HG02852 (cell line): ENCODE measurements at regions not wholly inside any gene's neighbourhood (a gene's known extent, or its start where the extent isn't known, plus 50 kb on each side); places are given as distances from the start of the nearest gene placed in this dataset.

ENCODE experiments used
- ATAC-seq: cut with Tn5 transposase; IDR thresholded peaks from one replicate; pipeline ENCODE4 v1.9.1; 2021; ENCODE audit warnings: mild to moderate bottlenecking, moderate library complexity; ENCODE audit not compliant: unreplicated experiment

- ATAC-seq: no peak
Observed at GRCh38 chr4:30429813-30430761, 290.1 kb upstream of the PCDH7 start.

DNA sequence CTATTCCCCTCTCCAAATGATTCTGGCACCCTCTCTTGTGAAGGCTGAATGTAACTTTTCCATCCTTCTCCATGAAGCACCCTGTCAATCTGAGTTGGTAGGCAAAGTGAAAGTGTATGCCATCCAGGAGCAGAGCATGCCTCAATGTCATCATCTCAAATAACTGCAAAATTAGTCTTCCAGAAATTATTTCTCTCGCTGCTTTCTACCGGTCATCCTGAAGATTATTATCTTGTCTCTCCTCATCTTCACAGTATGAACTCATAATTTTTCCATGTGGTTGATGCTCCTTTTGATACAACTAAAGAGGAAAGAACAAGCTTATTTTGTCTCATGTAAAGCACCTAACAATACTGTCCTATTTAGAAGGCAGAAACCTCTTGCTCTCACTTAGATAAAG lies 285.5 kb upstream of the PCDH7 start:
- no peak for ATAC-seq

DNA sequence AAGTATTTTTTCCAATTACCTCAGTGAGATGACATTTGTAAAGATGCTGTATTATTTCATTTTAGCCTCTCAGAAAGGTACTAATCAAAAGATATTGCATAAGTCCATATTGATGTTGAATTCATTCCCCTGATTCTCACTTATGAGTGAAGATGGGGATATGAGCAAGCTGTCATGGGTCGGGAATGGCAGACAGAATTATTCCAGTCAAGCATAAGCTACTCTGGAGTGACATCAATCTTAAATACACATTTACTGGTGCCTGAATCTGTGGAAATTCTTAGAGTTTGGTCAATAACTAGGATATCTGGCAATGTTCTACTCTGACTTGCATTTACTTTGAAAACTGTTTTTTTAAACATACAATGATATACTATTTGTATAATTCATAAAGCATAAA lies 283.8 kb upstream of the PCDH7 start:
- ATAC-seq: no peak

DNA sequence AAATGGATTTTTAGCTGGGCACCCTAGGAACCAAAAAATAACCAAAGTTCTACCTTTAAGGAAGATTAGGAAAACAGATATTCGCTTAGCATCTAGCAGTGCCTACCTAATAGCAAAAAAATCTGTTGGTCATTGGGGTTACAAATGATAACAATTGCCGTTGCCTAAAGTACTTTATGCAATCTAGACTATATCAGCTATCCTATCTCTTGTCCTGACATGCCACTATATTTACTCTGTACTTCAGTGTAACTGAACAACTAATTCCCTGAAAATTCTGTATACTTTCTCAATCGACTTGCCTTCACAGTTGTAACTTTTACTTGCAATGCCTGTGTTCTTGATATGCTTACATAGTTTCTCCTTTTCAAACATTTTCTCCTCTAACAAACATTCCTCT lies 282.9 kb upstream of the PCDH7 start:
- ATAC-seq: no peak

GRCh38 chr4:30443289-30443688 lies 276.9 kb upstream of the PCDH7 start:
- no peak for ATAC-seq

DNA sequence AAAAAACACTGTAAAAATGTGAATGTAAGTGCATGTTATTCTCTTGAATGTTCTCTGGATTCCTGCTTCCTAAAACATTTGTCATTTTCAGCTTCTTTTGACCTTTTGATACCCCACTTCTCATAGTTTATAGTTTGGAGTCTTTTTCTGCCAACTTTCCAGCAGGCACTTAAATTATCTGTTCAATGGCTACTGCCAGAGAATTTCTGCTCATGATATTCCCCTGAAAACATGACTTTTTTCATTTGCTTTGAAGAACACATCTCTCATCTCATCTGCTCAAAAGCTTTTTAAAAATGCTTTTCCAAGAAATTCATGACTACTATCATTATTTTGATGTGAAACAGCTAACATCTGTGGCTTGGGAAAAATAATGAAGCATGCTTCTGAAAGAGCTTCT lies 269.7 kb upstream of the PCDH7 start:
- no peak for ATAC-seq

DNA sequence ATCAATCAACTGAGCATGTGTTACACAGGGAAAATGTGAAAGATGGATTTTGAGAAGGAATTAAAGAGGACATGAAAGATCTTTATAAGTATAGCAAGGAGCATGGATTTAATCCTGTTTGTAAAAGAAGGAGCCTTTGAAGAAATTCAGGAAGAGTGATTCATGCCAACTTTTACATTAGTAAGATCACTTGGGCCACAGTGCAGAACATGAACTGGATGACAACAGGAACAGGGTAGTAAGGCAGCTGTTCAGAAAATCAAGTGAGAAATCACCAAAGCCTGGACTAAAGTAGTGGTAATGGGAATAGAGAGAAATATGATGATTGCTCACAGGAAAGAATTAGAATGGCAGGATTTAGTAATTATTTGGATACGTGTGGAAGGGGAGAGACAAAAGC lies 265.7 kb upstream of the PCDH7 start:
- ATAC-seq: no peak

DNA sequence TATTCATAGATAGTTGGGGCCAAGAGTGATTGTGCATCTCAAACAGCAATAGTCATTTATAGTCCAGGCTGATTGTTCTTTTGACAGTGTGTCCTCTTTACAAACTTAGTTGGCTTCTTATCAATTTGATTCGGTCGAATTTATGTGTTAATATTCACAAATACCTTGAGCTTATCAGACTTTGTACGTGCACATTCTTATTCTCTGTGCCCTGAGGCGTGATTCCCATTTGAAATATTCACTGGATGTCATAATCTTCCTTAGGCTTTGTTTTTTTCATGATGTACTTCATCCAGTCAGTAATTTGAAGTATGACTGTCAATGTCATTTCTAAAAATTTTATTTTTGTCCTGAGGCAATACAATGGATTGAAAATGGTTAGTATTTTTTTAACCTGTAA lies 263.5 kb upstream of the PCDH7 start:
- ATAC-seq: no peak

DNA sequence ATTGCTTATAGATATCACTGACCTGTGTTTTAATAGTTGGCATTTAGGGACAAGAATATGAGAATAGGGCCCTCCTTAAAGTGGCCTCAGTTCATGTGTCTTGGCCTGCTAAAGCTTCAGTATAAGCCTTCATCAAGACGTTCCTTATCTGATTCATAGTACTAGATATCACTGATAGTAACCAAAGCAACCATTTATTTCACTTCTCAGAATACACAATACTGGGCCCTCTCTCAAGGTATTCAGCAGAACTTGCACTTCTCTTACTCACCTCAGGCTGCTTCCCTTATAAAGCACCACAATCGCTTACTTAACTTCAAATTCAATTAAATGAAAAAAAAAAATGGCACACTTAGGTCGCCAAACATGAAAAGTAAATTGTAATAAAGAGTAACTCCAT lies 259.4 kb upstream of the PCDH7 start:
- ATAC-seq: peak; percentile 56

- ATAC-seq: peak; percentile 82
Observed at GRCh38 chr4:30461218-30461617, 259.0 kb upstream of the PCDH7 start.

GRCh38 chr4:30462445-30463090 lies 257.6 kb upstream of the PCDH7 start:
- ATAC-seq: no peak

DNA sequence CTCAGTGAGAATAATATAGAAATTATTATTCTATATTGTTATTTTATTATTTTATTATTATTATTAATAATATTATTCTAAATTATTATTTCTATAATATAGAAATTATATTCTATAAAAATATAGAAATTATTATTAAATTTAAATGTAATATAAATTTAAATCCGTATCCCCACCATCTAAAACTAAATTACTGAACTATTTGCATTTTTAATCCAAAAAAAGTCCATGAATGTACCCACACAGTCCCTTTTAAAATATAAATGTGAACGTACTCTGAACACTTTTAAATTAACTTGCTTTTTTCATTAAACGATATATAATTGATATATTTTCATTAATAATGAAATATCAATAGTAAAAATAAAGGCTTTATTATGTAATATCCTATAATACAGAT lies 248.3 kb upstream of the PCDH7 start:
- ATAC-seq: no peak

DNA sequence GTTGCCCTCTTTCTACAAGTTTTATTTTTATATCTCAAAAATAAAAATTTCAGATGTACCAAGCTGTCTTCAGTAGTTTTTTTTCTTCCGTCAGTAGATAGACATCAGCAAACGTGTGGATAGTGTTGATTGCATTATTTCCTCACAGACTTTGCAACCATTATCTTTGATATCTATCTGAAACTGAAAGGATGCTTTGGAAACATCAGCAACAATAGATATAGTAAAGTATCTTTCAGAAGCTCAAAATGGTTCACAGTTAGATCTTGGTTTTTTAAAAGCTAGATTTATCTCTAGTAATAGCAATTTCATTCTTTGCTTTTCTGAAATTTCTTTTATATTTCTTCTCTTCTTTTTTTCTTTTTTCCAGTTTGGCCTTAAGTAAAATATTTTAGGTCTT lies 246.9 kb upstream of the PCDH7 start:
- no peak for ATAC-seq

DNA sequence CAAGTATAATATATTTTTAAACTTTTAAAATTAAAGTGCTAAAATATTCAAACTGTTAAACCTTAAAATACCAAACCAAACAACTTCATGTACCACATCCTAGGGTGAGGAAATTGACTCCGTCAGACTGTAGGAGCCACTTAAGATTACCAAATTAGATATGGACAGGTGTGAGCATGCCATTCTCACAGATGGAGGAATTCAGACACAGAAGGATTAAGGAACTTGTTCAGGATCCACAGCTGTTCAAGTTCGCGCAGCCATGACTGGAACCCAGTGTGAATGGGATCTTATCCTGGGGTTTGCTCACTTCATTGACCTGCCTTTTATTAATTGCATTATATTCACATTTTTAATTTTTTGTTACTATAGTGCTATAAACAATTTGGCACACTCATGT lies 224.9 kb upstream of the PCDH7 start:
- no peak for ATAC-seq

- no peak for ATAC-seq
Observed at GRCh38 chr4:30495651-30496310, 224.4 kb upstream of the PCDH7 start.

- ATAC-seq: no peak
Observed at GRCh38 chr4:30511751-30512150, 208.4 kb upstream of the PCDH7 start.

DNA sequence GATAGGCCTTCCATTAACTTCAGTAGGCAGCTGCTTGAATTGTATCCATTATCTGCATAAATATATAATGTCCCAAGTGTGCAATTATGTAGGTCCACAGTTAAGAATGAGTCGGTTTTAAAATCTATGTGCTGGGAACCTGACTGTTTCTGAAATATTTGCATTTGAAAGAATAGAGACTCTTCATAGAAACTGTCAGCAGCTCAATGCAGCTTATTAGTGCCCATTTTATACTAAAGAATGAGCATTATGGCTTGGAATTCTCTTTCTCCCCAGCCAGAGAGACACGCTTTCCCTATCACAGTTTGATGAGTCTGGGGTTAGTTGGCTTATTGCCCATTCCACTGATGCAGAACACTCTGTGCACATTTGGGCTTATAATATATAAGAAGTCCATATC lies 202.0 kb upstream of the PCDH7 start:
- ATAC-seq: no peak

DNA sequence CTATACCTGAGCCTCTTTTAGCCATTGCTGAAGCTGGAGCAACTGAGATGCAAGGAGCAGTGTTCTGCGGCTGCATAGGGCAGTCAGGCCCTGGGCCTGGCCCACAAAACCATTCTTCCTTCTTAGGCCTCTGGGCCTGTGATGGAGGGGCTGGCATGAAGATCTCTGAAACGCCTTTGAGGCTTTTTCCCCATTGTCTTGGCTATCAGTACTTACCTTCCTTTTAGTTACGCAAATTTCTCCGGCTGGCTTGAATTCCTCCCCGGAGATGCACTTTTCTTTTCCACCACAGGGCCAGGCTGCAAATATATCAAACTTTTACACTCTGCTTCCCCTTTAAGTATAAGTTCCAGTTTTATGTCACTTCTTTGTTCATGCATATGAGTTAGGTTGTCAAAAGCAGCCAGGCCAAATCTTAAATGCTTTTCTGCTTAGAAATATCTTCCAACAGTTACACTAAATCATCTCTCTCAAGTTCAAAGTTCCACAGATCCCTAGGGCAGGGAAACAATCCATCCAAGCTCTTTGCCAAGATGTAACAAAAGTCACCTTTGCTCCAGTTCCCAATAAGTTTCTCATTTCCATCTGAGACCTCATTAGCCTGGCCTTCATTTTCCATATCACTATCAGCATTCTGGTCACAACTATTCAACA lies 194.4 kb upstream of the PCDH7 start:
- ATAC-seq: no peak

DNA sequence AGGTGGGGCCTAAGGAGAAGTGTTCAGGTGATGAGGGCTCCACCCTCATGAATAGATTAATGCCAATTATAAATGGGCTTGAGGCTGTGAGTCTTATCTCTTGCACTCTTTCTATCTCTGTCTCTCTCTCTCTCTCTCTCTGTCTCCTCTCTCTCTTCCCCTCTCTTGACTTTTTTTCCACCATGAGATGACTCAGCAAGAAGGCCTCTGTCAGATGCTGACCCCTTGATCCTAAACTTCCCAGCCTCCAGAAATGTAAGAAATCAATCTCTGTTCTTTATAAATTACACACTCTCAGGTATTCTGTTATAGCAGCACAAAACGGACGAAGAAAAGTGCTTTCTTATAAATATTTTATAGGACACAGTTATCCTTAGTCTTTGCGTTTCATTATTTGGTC lies 184.9 kb upstream of the PCDH7 start:
- no peak for ATAC-seq

- ATAC-seq: no peak
Observed at GRCh38 chr4:30536231-30536630, 183.9 kb upstream of the PCDH7 start.

GRCh38 chr4:30537456-30537855 lies 182.7 kb upstream of the PCDH7 start:
- no peak for ATAC-seq
